Fibroblast of lung (primary cell): ENCODE measurements at regions not wholly inside any gene's neighbourhood (a gene's known extent, or its start where the extent isn't known, plus 50 kb on each side); places are given as distances from the start of the nearest gene placed in this dataset.

ENCODE experiments used
- EZH2 ChIP-seq: IDR thresholded peaks from 2 replicates; pipeline ENCODE4 v1.5.1; 2012; ENCODE audit warnings: low read length, control low read depth, mild to moderate bottlenecking; ENCODE audit errors: missing control alignments
- TF ChIP-seq, protein P1 (sequence below), 2 donors: IDR thresholded peaks in 1 of 2; conservative IDR thresholded peaks in 1 of 2; 1 replicate in 1 of 2; 2 replicates in 1 of 2; pipeline ENCODE4 v1.5.1; 2011 to 2012; ENCODE audit warnings: low read length in 2 of 2, control low read depth in 1 of 2, inconsistent platforms in 1 of 2, low read depth in 1 of 2, mild to moderate bottlenecking in 1 of 2

DNA sequence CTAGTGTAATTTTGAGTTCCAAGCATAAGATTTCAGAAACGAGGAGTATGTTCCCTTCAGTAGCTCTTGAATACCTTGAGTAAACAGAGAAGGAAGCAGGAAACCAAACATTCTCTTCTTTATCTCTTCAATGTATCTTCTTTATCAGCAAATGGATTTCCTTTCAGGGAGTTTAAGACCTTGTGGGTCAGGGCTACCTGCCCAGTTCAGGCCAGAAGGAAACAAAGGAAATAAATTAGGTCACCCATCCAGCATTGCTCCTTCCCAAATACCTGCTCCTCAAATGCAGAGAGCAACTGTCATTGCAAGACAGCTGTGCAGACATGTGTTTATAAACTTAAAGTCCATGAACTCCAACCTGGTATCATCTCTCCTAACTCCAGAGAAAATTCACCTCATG, 130.1 kb upstream of the SOD1 start:
- TF ChIP-seq, protein P1, sequence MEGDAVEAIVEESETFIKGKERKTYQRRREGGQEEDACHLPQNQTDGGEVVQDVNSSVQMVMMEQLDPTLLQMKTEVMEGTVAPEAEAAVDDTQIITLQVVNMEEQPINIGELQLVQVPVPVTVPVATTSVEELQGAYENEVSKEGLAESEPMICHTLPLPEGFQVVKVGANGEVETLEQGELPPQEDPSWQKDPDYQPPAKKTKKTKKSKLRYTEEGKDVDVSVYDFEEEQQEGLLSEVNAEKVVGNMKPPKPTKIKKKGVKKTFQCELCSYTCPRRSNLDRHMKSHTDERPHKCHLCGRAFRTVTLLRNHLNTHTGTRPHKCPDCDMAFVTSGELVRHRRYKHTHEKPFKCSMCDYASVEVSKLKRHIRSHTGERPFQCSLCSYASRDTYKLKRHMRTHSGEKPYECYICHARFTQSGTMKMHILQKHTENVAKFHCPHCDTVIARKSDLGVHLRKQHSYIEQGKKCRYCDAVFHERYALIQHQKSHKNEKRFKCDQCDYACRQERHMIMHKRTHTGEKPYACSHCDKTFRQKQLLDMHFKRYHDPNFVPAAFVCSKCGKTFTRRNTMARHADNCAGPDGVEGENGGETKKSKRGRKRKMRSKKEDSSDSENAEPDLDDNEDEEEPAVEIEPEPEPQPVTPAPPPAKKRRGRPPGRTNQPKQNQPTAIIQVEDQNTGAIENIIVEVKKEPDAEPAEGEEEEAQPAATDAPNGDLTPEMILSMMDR (conservative IDR thresholded peaks at IDR 0.05 in 1 of 2, IDR thresholded peaks at IDR 0.05 in 1 of 2; ENCODE audit: low read depth in 1 of 2, low read length in 2 of 2) = no peak
- TF ChIP-seq EZH2 = no peak
